ENCODE measurements at regions not wholly inside any gene's neighbourhood (a gene's known extent, or its start where the extent isn't known, plus 50 kb on each side); places are given as distances from the start of the nearest gene placed in this dataset.

DNA sequence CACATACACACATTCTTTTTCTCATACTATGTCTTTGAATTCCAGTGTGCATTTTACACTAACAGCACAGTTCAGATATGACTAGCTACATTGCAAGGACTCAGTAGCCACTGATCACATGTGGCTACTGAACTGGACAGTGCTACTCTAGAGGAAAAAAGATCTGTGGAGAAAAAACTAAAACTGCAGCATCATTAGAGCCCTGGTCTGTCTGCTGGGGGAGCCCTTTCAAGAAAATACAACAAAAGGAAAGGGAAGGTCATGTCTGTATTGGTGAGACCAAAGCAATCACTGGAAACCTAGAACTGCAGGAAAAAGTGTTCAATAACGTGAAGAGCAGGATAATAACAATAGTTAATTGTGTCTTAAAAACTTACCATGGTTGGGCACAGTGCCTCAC is 132.3 kb upstream of the JARID2 start:
- no peak for DNase-seq (ENCODE audit: low read depth in 2 of 2)

DNA sequence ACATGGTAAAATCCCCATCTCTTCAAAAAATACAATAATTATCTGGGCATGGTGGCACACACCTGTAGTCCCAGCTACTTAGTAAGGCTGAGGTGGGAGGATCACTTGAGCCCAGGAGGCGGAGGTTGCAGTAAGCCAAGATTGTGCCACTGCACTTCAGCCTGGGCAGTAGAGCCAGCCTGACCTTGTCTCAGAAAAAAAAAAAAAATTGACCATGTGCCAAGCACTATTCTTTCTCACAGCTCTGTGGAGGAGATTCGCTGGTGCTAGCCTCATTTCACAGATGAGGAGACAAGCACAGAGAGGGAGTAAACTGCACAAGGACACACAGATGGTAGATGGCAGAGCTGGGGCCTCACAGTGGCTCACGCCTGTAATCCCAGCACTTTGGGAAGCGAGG is 131.8 kb upstream of the JARID2 start:
- no peak for DNase-seq (ENCODE audit: low read depth in 2 of 2)

DNA sequence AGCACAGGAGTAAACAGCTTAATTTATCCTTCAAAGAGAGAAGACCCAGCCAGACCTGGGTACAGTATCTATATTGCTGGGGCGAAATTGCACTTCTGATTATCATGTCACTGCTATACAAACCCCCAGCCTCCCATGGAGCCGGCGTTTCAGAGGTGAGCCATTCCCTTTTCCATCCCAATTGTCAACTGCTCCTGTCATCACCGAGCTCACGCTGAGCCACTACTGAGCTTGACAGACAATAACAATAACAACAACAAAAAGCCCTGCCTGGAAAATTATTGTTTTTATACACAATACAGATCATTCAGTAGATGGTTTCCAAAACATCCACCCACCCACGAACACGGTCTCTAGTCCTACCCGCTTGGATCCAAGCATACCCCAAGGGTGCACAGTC is 129.0 kb upstream of the JARID2 start:
- no peak for DNase-seq (ENCODE audit: low read depth in 2 of 2)

GRCh38 chr6:15121443-15121842 is 124.4 kb upstream of the JARID2 start:
- no peak for DNase-seq (ENCODE audit: low read depth in 2 of 2)

GRCh38 chr6:15121977-15122550 is 123.8 kb upstream of the JARID2 start:
- no peak for DNase-seq (ENCODE audit: low read depth in 2 of 2)

- DNase-seq (ENCODE audit: low read depth in 2 of 2) = no peak
Measured at GRCh38 chr6:15129887-15130286, 116.0 kb upstream of the JARID2 start.

- no peak for DNase-seq (ENCODE audit: low read depth in 2 of 2)
Measured at GRCh38 chr6:15131234-15131633, 114.6 kb upstream of the JARID2 start.

DNA sequence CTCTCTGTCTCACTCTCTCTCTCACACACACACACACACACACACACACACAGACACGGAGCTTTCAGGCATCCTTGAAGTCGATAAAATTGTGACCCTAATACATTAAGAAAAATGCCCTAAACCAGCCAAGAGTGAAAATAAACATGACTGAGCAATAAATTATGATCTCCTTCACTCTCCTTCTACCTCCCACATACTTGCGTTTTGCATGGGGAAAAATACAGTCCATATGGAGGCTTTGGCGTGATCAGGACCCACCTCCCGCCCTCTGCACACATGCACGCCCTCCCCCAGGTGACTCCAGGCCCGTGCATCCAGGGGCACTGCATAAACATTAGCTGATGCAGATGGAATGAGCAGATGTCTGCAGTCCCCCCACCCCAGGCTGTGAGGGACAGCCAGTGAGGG is 114.2 kb upstream of the JARID2 start:
- no peak for DNase-seq (ENCODE audit: low read depth in 2 of 2)

GRCh38 chr6:15132167-15132566 is 113.7 kb upstream of the JARID2 start:
- DNase-seq (ENCODE audit: low read depth in 2 of 2) = no peak

DNA sequence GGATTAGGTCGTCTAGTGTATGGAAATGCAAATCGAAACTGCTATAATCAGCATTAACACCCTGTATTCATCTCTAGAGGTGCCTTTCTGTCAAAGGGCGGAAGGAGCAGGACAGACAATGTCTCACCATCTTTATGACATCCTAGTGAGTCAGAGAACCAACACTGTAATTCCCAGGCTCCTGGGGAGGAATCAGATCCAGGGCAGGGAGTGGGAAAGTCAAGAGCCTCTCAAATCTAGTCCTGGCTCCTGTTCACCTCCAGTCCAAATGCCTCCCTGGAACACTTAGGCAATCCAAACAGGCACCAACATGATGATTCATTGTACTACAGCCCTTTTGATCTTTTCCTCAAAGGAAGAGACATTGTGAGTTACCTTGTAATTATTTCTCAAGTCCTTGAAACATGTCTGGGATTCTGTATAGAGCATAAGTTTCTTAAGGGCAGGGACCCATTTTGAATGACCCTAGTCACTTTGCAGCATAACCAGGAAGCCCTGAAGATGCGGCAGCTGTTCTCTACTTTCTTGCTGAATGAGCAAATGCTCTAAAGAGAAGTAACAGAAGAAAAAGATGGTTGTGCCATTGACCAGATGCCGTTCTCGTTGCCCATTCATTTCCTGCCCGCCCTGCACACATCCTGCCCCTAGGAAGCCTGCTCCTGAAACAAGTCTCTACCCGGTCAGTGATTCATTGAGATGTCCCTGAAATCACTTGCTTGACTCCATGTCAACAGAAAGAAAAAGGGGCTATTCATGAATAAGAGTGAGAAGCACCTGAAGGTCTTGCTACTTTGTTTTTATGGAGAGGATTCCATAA is 112.8 kb upstream of the JARID2 start:
- DNase-seq (ENCODE audit: low read depth in 2 of 2) = no peak

DNA sequence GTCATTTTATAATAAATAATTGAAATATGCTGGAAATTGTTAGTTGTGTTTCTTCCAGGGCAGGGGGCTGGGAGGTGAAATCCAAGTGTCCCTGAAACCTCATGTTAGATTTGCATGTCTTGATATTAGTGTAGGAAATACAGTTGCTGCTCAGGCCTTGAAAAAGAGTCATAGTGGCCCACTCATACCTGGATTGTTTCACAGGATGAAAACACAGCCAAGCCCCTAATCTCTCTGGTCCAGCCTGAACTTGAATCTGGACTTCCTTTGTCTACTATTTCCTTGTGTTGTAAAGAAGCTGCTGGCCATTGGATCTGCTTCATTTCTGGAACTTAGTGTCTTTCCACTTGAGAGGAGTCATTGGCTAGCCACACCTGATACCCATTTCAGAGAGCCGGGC is 108.8 kb upstream of the JARID2 start:
- no peak for DNase-seq (ENCODE audit: low read depth in 2 of 2)

- DNase-seq (ENCODE audit: low read depth in 2 of 2) = no peak
Measured at GRCh38 chr6:15143086-15143485, 102.8 kb upstream of the JARID2 start.

- DNase-seq (ENCODE audit: low read depth in 2 of 2) = no peak
Measured at GRCh38 chr6:15143540-15143939, 102.3 kb upstream of the JARID2 start.

GRCh38 chr6:15145821-15146220 is 100.0 kb upstream of the JARID2 start:
- no peak for DNase-seq (ENCODE audit: low read depth in 2 of 2)

- DNase-seq (ENCODE audit: low read depth in 2 of 2) = no peak
Measured at GRCh38 chr6:15147827-15148226, 98.0 kb upstream of the JARID2 start.

DNA sequence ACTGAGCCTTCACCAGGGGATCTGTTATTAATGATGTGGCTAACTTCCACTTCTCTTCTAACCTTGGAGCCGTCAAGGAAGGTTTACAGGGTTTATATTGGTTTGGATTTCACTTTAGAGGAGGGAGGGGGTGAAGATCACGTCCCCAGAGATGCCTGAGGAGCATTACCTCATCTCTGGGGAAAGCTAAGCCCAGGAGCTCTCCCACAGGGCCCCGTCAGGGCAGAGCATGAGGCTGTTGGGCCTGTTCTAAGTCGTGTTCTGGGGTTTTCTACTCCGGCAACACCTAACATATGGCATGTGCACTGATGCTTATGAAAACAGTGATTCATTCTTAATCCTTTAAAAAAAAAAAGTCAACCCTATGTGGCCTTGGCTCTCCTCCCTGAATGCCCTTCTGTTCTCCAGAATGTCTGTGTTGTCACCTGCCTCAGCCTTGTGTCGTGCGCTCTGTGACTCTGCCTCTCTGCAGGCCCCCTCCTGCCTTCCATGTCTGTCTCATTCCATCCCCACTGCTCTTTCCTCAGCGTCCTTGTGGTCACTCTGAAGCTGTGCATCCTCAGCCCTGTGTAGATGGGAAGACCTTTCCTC is 97.4 kb upstream of the JARID2 start:
- no peak for DNase-seq (ENCODE audit: low read depth in 2 of 2)

DNA sequence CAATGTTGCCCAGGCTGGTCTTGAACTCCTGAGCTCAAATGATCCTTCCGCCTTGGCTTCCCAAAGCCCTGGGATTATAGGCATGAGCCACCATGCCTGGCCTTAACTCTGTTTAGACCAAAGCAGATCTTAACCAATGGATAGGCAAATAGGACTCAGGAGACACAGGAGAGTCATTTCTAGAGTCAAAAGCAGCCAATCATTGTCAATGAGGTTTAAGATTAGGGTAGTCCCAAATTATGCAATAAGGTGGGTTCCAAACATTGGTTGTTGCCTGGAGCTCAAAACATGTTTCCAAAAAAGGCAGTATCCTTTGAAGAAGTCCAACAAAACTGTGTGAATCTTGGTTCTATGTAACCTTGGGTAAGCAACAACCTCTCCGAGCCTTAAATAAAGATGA is 95.7 kb upstream of the JARID2 start:
- DNase-seq (ENCODE audit: low read depth in 2 of 2) = no peak

DNA sequence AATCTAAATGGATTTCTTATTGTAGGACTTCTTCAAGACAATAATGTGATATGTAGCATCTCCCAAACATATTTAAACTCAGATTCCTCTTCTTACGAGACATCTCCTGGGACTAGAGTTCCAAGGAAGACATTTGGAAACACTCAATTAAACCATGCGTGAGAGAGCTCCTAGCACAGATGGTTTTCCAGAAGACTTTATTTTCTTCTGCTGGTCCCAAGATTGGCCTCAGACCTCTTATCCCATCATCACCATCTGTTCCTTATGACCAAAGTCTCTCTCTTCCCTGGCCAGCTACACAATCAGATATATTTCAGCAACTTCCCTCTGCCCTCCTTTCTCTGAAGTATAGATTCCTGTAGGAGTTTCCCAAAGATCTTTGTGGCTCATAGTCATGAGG is 93.2 kb upstream of the JARID2 start:
- no peak for DNase-seq (ENCODE audit: low read depth in 2 of 2)

DNA sequence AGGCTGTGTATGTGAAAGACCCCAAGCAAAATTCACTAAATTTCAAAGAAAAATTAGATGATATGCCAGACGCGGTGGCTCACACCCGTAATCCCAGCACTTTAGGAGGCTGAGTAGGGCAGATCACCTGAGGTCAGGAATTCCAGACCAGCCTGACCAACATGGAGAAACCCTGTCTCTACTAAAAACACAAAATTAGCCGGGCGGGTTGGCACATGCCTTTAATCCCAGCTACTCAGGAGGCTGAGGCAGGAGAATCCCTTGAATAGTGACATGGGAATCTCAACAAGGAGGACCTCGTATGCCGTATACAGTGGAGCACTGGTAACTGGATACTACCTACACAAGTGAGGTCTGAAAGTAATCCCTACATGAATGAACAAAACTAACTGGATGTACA is 92.7 kb upstream of the JARID2 start:
- no peak for DNase-seq (ENCODE audit: low read depth in 2 of 2)

DNA sequence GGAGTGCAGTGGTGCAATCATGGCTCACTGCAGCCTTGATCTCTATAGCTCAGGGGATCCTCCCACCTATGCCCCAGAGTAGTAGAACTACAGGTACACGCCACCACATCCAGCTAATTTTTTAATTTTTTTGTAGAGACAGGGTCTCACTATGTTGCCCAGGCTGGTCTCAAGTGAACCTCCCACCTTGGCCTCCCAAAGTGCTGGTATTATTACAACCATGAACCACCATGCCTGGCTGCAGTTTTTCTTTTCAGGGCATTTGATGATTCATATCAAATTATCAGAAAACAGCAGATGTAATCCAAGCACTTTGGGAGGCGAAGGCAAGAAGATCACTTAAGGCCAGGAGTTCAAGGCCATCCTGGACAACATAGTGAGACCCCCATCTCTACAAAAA is 88.4 kb upstream of the JARID2 start:
- DNase-seq (ENCODE audit: low read depth in 2 of 2) = no peak

- DNase-seq (ENCODE audit: low read depth in 2 of 2) = no peak
Measured at GRCh38 chr6:15158821-15159619, 86.8 kb upstream of the JARID2 start.

- no peak for DNase-seq (ENCODE audit: low read depth in 2 of 2)
Measured at GRCh38 chr6:15160812-15161211, 85.1 kb upstream of the JARID2 start.

Measured in stimulated activated CD4-positive, alpha-beta T cell treated with anti-CD3 and anti-CD28 coated beads, Interleukin-1b, Interleukin-23, amount 100 ng/mL, for 1 hour (primary cell).